DND-41 (cell line): ENCODE measurements at regions not wholly inside any gene's neighbourhood (a gene's known extent, or its start where the extent isn't known, plus 50 kb on each side); places are given as distances from the start of the nearest gene placed in this dataset.

Experiments
- CTCF ChIP-seq: IDR thresholded peaks from 2 replicates; pipeline ENCODE4 v1.5.1; 2012; ENCODE audit warnings: borderline replicate concordance, low read length, moderate library complexity, mild to moderate bottlenecking; ENCODE audit not compliant: poor library complexity, severe bottlenecking; ENCODE audit errors: extremely low read depth
- EZH2 ChIP-seq: IDR thresholded peaks from 3 replicates; pipeline ENCODE4 v1.6.1; 2012; ENCODE audit warnings: borderline replicate concordance, low read depth, mild to moderate bottlenecking, moderate library complexity, low read length, inconsistent platforms; ENCODE audit not compliant: severe bottlenecking

GRCh38 chr22:27028093-27028492 is 370.7 kb downstream of the MIAT start:
- no peak for TF ChIP-seq CTCF
- no peak for TF ChIP-seq EZH2
